ENCODE measurements at regions not wholly inside any gene's neighbourhood (a gene's known extent, or its start where the extent isn't known, plus 50 kb on each side); places are given as distances from the start of the nearest gene placed in this dataset.

- Histone ChIP-seq H3K79me2 (replicated peaks; ENCODE audit: insufficient read depth, low read length) (no peaks in the 10 kb centered on the region), H3K27ac (ENCODE audit: low read length) (no peak overlapping the region), H3F3A (ENCODE audit: insufficient read depth, low read length, poor library complexity, severe bottlenecking) (no peaks in the 10 kb centered on the region), H3K4me2 (ENCODE audit: low read length) (no peak overlapping the region), H3K9me3 (ENCODE audit: low read length) (no peaks in the 10 kb centered on the region), H4K20me1 (ENCODE audit: insufficient read depth) (no peaks in the 10 kb centered on the region), H3K4me3 (ENCODE audit: low read length) (no peak overlapping the region), H3K36me3 (ENCODE audit: insufficient read depth, low read length) (no peaks in the 10 kb centered on the region), H3K27me3 (ENCODE audit: insufficient read depth, low read depth, low read length) (no peaks in the 10 kb centered on the region), H3K9me2 (ENCODE audit: insufficient read depth, low read length) (no peaks in the 10 kb centered on the region), H2AFZ (ENCODE audit: low read depth, low read length) (no peak overlapping the region), H3K9ac (ENCODE audit: low read length) (no peak overlapping the region)
- TF ChIP-seq SMC3 (conservative IDR thresholded peaks at IDR 0.05; ENCODE audit: poor library complexity) (no peak), EP300 (conservative IDR thresholded peaks at IDR 0.05; ENCODE audit: poor library complexity, severe bottlenecking) (no peak), EZH2 (IDR thresholded peaks at IDR 0.05; ENCODE audit: borderline replicate concordance, insufficient read depth, low read length, poor library complexity, severe bottlenecking) (no peak), MXI1 (conservative IDR thresholded peaks at IDR 0.05; ENCODE audit: poor library complexity, severe bottlenecking) (no peak), REST (IDR thresholded peaks at IDR 0.05; ENCODE audit: borderline replicate concordance) (no peak), POLR2AphosphoS5 (IDR thresholded peaks at IDR 0.05) (no peak), TAF1 (IDR thresholded peaks at IDR 0.05; ENCODE audit: low read depth) (no peak), RAD21 (conservative IDR thresholded peaks at IDR 0.05) (no peak)
- TF ChIP-seq, protein P1, sequence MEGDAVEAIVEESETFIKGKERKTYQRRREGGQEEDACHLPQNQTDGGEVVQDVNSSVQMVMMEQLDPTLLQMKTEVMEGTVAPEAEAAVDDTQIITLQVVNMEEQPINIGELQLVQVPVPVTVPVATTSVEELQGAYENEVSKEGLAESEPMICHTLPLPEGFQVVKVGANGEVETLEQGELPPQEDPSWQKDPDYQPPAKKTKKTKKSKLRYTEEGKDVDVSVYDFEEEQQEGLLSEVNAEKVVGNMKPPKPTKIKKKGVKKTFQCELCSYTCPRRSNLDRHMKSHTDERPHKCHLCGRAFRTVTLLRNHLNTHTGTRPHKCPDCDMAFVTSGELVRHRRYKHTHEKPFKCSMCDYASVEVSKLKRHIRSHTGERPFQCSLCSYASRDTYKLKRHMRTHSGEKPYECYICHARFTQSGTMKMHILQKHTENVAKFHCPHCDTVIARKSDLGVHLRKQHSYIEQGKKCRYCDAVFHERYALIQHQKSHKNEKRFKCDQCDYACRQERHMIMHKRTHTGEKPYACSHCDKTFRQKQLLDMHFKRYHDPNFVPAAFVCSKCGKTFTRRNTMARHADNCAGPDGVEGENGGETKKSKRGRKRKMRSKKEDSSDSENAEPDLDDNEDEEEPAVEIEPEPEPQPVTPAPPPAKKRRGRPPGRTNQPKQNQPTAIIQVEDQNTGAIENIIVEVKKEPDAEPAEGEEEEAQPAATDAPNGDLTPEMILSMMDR (IDR thresholded peaks at IDR 0.05; ENCODE audit: poor library complexity, severe bottlenecking), result no peak
These were observed 646.2 kb upstream of the FOXG1 start for GRCh38 chr14:28120391-28120790.

DNA sequence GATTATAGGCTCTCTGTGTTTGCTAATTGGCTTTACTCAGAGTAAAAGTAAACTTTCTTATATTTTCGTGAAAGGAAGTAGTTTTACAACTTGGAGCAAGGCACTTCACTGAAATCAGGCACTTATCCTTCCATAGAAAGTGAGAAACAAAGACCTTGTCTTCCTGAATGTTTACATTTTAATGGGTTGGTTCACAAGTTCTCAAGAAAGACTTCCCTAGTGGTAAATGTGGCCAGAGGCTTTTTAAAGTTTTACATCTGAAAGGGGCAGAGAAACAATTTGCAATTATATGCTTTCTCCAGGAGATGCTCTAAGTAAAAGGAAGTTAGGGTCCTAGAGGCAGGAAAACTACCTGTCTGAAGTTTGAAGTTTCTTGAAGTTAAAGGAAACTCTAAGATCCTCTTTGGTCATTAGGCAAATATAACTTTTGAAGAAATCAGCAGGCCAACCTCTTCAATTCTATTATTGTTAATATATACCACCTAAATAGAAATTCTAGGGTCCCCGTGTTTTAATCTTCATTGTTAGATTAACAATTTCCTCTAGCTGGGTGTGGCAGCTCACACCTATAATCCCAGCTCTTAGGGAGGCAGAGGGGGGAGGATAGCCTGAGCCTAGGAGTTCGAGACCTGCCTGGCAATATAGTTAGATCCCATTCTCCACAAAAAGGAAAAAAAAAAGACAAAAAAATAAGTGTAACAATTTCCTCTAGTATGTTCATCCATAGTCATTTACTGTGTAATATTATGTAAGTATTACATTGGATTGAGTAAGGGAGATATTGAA, 644.9 kb upstream of the FOXG1 start:
- H3K4me2 ChIP-seq (ENCODE audit: low read length), result no peak overlapping the region
- H3K27ac ChIP-seq (ENCODE audit: low read length), result no peak overlapping the region
- no peaks in the 10 kb centered on the region for H3K9me3 ChIP-seq (ENCODE audit: low read length)
- TF ChIP-seq, protein P1 (IDR thresholded peaks at IDR 0.05; ENCODE audit: poor library complexity, severe bottlenecking), result no peak
- TF ChIP-seq TAF1 (IDR thresholded peaks at IDR 0.05; ENCODE audit: low read depth), result no peak
- no peak for TF ChIP-seq POLR2AphosphoS5 (IDR thresholded peaks at IDR 0.05)
- TF ChIP-seq EP300 (conservative IDR thresholded peaks at IDR 0.05; ENCODE audit: poor library complexity, severe bottlenecking), result no peak
- TF ChIP-seq MXI1 (conservative IDR thresholded peaks at IDR 0.05; ENCODE audit: poor library complexity, severe bottlenecking), result no peak
- TF ChIP-seq EZH2 (IDR thresholded peaks at IDR 0.05; ENCODE audit: borderline replicate concordance, insufficient read depth, low read length, poor library complexity, severe bottlenecking), result no peak
- no peak for TF ChIP-seq SMC3 (conservative IDR thresholded peaks at IDR 0.05; ENCODE audit: poor library complexity)
- TF ChIP-seq RAD21 (conservative IDR thresholded peaks at IDR 0.05), result no peak
- no peak for TF ChIP-seq REST (IDR thresholded peaks at IDR 0.05; ENCODE audit: borderline replicate concordance)
- no peak overlapping the region for H3K9ac ChIP-seq (ENCODE audit: low read length)
- no peaks in the 10 kb centered on the region for H3F3A ChIP-seq (ENCODE audit: insufficient read depth, low read length, poor library complexity, severe bottlenecking)
- no peak overlapping the region for H2AFZ ChIP-seq (ENCODE audit: low read depth, low read length)
- H3K4me3 ChIP-seq (ENCODE audit: low read length), result no peak overlapping the region
- no peaks in the 10 kb centered on the region for H3K9me2 ChIP-seq (ENCODE audit: insufficient read depth, low read length)
- H3K36me3 ChIP-seq (ENCODE audit: insufficient read depth, low read length), result no peaks in the 10 kb centered on the region
- no peaks in the 10 kb centered on the region for H4K20me1 ChIP-seq (ENCODE audit: insufficient read depth)
- no peaks in the 10 kb centered on the region for H3K79me2 ChIP-seq (replicated peaks; ENCODE audit: insufficient read depth, low read length)
- no peaks in the 10 kb centered on the region for H3K27me3 ChIP-seq (ENCODE audit: insufficient read depth, low read depth, low read length)
